Naive thymus-derived CD4-positive, alpha-beta T cell (primary cell): ENCODE measurements at regions not wholly inside any gene's neighbourhood (a gene's known extent, or its start where the extent isn't known, plus 50 kb on each side); places are given as distances from the start of the nearest gene placed in this dataset.
A peak's percentile ranks its signal among the peaks of the same experiment; 100 is the strongest.

Experiments
- ATAC-seq: fragments of 150-1000 bp; cut with Tn5 transposase; 2 replicates; pipeline ENCODE4 v1.10.0; 2021; ENCODE audit warnings: mild to moderate bottlenecking, moderate library complexity
- CTCF ChIA-PET: fragments of 350-600 bp; sonication (Branson Sonifier 250); formaldehyde crosslinking; loops from one replicate; lab custom pipeline; 2021; ENCODE audit warnings: antibody characterized with exemption; lab: Charles Lee
- POLR2A ChIA-PET: fragments of 350-600 bp; sonication (Branson Sonifier 250); formaldehyde crosslinking; loops from one replicate; lab custom pipeline; 2021; ENCODE audit warnings: antibody characterized with exemption, inconsistent platforms; lab: Charles Lee
- DNase-seq, 9 donors: peaks; one replicate each; pipeline versions ENCODE4 v3.0.0 to v3.0.0-alpha.2; 2020 to 2022; ENCODE audit warnings: mixed read lengths in 1 of 9
- H3K27ac ChIP-seq: one replicate; pipeline ENCODE4 v1.7.0; 2013; ENCODE audit warnings: mild to moderate bottlenecking, low read depth, low read length, moderate library complexity
- H3K27me3 ChIP-seq, 2 donors: one replicate each; pipeline ENCODE4 v1.7.0; 2013; ENCODE audit warnings: low read length in 2 of 2, mild to moderate bottlenecking in 2 of 2, moderate library complexity in 2 of 2; ENCODE audit not compliant: control insufficient read depth in 2 of 2, insufficient read depth in 2 of 2
- H3K36me3 ChIP-seq, 3 experiments: 1 replicate in 2 of 3; 2 replicates in 1 of 3; pipeline ENCODE4 v1.7.0; 2013; ENCODE audit warnings: low read length in 3 of 3, mild to moderate bottlenecking in 3 of 3, moderate library complexity in 1 of 3; ENCODE audit not compliant: insufficient read depth in 3 of 3, control insufficient read depth in 2 of 3
- H3K4me1 ChIP-seq, 2 donors: one replicate each; pipeline ENCODE4 v1.7.0; 2013; ENCODE audit warnings: low read length in 2 of 2, mild to moderate bottlenecking in 2 of 2, moderate library complexity in 1 of 2; ENCODE audit not compliant: control insufficient read depth in 2 of 2, insufficient read depth in 2 of 2
- H3K4me3 ChIP-seq: 2 replicates; pipeline ENCODE4 v1.7.0; 2013; ENCODE audit warnings: mild to moderate bottlenecking, low read length
- H3K9me3 ChIP-seq, 3 experiments: 1 replicate in 2 of 3; 2 replicates in 1 of 3; pipeline ENCODE4 v1.7.0; 2013; ENCODE audit warnings: low read length in 3 of 3; ENCODE audit not compliant: control insufficient read depth in 2 of 3
- H3K27ac Mint-ChIP-seq, 9 donors: one replicate each; pipeline ENCODE4 v1.8.0; 2020 to 2022; ENCODE audit warnings: mixed read lengths in 9 of 9, mild to moderate bottlenecking in 8 of 9, moderate library complexity in 5 of 9, inconsistent platforms in 2 of 9
- H3K27me3 Mint-ChIP-seq, 5 donors: one replicate each; pipeline ENCODE4 v1.8.0; 2021 to 2022; ENCODE audit warnings: mixed read lengths in 5 of 5, mild to moderate bottlenecking in 1 of 5
- H3K36me3 Mint-ChIP-seq, 5 donors: one replicate each; pipeline ENCODE4 v1.8.0; 2020 to 2022; ENCODE audit warnings: mixed read lengths in 5 of 5, mild to moderate bottlenecking in 3 of 5, inconsistent platforms in 1 of 5
- H3K4me1 Mint-ChIP-seq, 7 donors: one replicate each; pipeline ENCODE4 v1.8.0; 2020 to 2022; ENCODE audit warnings: mixed read lengths in 7 of 7, mild to moderate bottlenecking in 3 of 7, inconsistent platforms in 1 of 7
- H3K4me3 Mint-ChIP-seq, 10 donors: one replicate each; pipeline ENCODE4 v1.8.0; 2020 to 2022; ENCODE audit warnings: mild to moderate bottlenecking in 10 of 10, mixed read lengths in 10 of 10, moderate library complexity in 6 of 10, inconsistent platforms in 2 of 10
- H3K9me3 Mint-ChIP-seq, 11 donors: one replicate each; pipeline ENCODE4 v1.8.0; 2020 to 2022; ENCODE audit warnings: mixed read lengths in 11 of 11, mild to moderate bottlenecking in 4 of 11, inconsistent platforms in 1 of 11, moderate library complexity in 1 of 11
- intact Hi-C, 2 donors: fragments of 100-400 bp; cut with micrococcal nuclease; formaldehyde crosslinking; loops; one replicate each; pipeline ENCODE4 v1.15.1; 2023

- Histone ChIP-seq H3K9me3 (no peaks in the 10 kb centered on the region), H3K4me3 (no peak overlapping the region), H3K36me3 (no peaks in the 10 kb centered on the region), H3K4me1 (no peaks in the 10 kb centered on the region), H3K27me3 (no peaks in the 10 kb centered on the region), H3K27ac (no peak overlapping the region)
- DNase-seq (no peak), ATAC-seq (no peak)
- Mint-ChIP-seq H3K4me3 (no peak overlapping the region), H3K27me3 (peaks cover 0 to 6% (median 0%) of the 10 kb centered on the region in 5 donors), H3K36me3 (no peaks in the 10 kb centered on the region), H3K27ac (no peak overlapping the region), H3K4me1 (peaks cover 0 to 2% (median 0%) of the 10 kb centered on the region in 7 donors), H3K9me3 (peaks cover 0 to 2% (median 0%) of the 10 kb centered on the region in 11 donors)
- intact Hi-C loops = no loop called here
- ChIA-PET POLR2A (no interaction called here), CTCF (no interaction called here)
Measured at GRCh38 chr3:72112435-72112834, 327.5 kb upstream of the PROK2 start.

GRCh38 chr3:72111265-72112205 lies 326.6 kb upstream of the PROK2 start:
- H3K4me3 ChIP-seq = no peak overlapping the region
- Mint-ChIP-seq H3K4me3 (no peak overlapping the region), H3K9me3 (peaks cover 0 to 2% (median 0%) of the 10 kb centered on the region in 11 donors), H3K36me3 (no peaks in the 10 kb centered on the region), H3K27ac (no peak overlapping the region), H3K27me3 (peaks cover 0 to 6% (median 0%) of the 10 kb centered on the region in 5 donors), H3K4me1 (peaks cover 0 to 2% (median 0%) of the 10 kb centered on the region in 7 donors)
- H3K27me3 ChIP-seq = no peaks in the 10 kb centered on the region
- DNase-seq = no peak
- intact Hi-C loops = no loop called here
- no peaks in the 10 kb centered on the region for H3K9me3 ChIP-seq
- no peak overlapping the region for H3K27ac ChIP-seq
- CTCF ChIA-PET = no interaction called here
- POLR2A ChIA-PET = interaction anchor here (0.6 kb wide), 1 partner anchor 67 kb away, joined by 3 read pairs; no protein-coding TSS in a partner anchor
- no peaks in the 10 kb centered on the region for H3K36me3 ChIP-seq
- H3K4me1 ChIP-seq = no peaks in the 10 kb centered on the region
- no peak for ATAC-seq

DNA sequence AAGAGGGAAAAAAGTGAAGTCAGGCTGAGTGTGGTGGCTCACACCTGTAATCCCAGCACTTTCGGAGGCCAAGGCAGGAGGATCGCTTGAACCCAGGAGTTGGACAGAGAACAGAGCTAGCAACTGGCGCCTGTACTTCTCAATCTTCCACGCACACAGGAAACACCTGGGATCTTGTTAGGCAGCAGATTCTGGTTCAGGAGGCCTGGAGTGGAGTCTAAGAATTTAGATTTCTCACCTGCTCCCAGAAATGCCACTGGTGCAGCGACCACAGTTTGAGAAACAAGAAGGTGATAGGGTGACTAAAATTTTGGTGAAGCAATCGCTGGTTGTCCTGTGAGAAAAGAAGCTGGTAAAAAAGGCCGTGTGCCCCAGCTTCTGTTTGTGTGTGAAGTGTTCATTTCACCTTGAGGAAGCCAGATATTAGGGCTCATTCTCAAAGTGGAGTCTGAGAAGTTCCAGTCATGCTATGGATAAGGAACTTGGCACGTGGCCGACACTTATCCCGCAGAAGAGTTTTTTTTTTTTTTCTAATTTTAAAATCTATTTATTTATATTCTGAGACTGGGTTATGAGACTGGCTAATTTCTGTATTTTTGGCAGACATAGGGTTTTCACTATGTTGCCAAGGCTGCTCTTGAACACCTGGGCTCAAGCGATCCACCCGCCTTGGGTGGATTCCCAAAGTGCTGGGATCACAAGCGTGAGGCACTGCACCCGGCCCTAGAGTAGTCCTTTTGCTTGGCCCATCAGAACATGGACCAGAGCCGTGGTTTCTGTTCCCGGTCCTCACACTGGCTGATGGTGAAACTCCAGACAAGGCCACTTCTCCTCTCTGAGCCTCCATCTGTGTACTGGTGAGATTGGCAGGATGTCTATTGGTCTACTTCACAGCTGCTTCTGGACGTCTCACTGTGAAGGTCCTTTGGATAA lies 324.6 kb upstream of the PROK2 start:
- Mint-ChIP-seq H3K9me3 (peaks cover 0 to 2% (median 0%) of the 10 kb centered on the region in 11 donors), H3K36me3 (no peaks in the 10 kb centered on the region), H3K27ac (peak overlapping the region in 1 of 9 donors; percentile 63), H3K4me1 (peaks cover 0 to 2% (median 0%) of the 10 kb centered on the region in 7 donors), H3K4me3 (no peak overlapping the region), H3K27me3 (peaks cover 0 to 6% (median 0%) of the 10 kb centered on the region in 5 donors)
- no peak overlapping the region for H3K4me3 ChIP-seq
- DNase-seq = no peak
- ChIA-PET CTCF (no interaction called here), POLR2A (no interaction called here)
- H3K4me1 ChIP-seq = no peaks in the 10 kb centered on the region
- H3K36me3 ChIP-seq = no peaks in the 10 kb centered on the region
- no peak overlapping the region for H3K27ac ChIP-seq
- no peaks in the 10 kb centered on the region for H3K9me3 ChIP-seq
- no peaks in the 10 kb centered on the region for H3K27me3 ChIP-seq
- ATAC-seq = peak; percentile 42
- intact Hi-C loops = no loop called here

GRCh38 chr3:72105306-72105705 lies 320.4 kb upstream of the PROK2 start:
- Mint-ChIP-seq H3K27me3 (peaks cover 0 to 7% (median 0%) of the 10 kb centered on the region in 5 donors), H3K9me3 (no peaks in the 10 kb centered on the region), H3K27ac (no peak overlapping the region), H3K36me3 (no peaks in the 10 kb centered on the region), H3K4me3 (no peak overlapping the region), H3K4me1 (peaks cover 14 to 23% (median 15%) of the 10 kb centered on the region in 7 donors)
- H3K9me3 ChIP-seq = no peaks in the 10 kb centered on the region
- DNase-seq (no peak), ATAC-seq (no peak)
- intact Hi-C loops = no loop called here
- CTCF ChIA-PET = no interaction called here
- H3K27me3 ChIP-seq = peaks cover 0 to 3% of the 10 kb centered on the region in 2 donors
- POLR2A ChIA-PET = no interaction called here
- H3K4me1 ChIP-seq = peaks cover 2 to 14% of the 10 kb centered on the region in 2 donors
- no peaks in the 10 kb centered on the region for H3K36me3 ChIP-seq
- H3K27ac ChIP-seq = no peak overlapping the region
- no peak overlapping the region for H3K4me3 ChIP-seq

DNA sequence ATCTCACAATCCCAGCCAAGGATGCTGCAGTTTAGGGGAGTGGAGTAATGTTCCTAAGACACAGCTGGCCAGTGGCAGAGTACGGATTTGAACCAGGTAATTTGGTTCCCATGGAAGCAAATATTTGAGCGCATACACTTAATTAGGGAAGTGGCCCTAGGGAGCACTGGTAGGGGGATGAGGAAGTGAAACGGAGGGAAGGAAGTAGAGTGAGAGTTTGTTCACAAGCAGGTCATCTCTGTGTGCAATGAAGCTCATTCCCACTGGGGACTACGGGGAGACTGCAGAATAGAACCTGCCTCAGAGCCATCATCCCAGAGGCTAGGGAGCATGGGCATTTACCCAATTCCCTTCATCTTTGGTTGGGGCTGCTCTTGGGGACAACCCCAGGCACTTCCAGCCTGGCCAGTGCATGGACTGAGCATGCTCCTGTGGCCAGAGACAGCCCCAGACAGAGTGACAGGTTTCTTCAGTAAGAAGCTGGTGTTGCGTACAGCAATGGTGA lies 317.2 kb upstream of the PROK2 start:
- H3K27ac ChIP-seq = no peak overlapping the region
- CTCF ChIA-PET = no interaction called here
- intact Hi-C loops = loop anchor here in 1 of 2 donors (5.0 kb wide), 2 partner anchors 115 to 720 kb away; no protein-coding TSS in a partner anchor

DNA sequence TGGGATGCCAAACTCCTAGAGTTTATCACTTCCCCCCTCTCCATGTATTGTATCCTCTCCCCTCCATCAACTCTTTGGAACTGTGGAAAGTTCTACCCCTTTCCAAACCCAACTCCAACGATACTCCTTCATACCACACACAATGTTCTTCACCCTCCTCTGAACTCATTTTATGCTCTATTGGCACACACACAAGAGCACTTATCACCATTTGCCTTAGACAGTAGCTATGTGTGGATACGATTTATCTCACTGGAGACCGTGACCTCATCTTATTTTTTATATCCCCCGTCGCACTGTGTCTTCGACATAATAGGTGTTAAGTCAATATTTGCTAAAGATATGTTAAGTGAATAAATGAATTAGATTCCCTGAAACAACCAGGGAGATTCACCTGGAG lies 316.5 kb upstream of the PROK2 start:
- H3K36me3 Mint-ChIP-seq = peaks cover 0 to 1% (median 0%) of the 10 kb centered on the region in 5 donors
- intact Hi-C loops = loop anchor here (2.0 to 5.0 kb wide), 6 partner anchors 37 to 747 kb away; partner anchors contain the start of genes RYBP (in 2 of the 2) and SHQ1 (in 1 of the 2)
- H3K4me3 ChIP-seq = peak overlapping the region; percentile 56
- CTCF ChIA-PET = no interaction called here
- H3K27ac Mint-ChIP-seq = peak overlapping the region in 8 of 9 donors; percentile 22 to 96 (median 82)
- peaks cover 0 to 3% of the 10 kb centered on the region in 2 donors for H3K27me3 ChIP-seq
- peaks cover 24 to 35% (median 26%) of the 10 kb centered on the region in 7 donors for H3K4me1 Mint-ChIP-seq
- H3K4me1 ChIP-seq = peaks cover 3 to 19% of the 10 kb centered on the region in 2 donors
- H3K9me3 Mint-ChIP-seq = no peaks in the 10 kb centered on the region
- POLR2A ChIA-PET = no interaction called here
- peak overlapping the region; percentile 35 to 88 (median 83) for H3K4me3 Mint-ChIP-seq
- no peaks in the 10 kb centered on the region for H3K36me3 ChIP-seq
- H3K27ac ChIP-seq = no peak overlapping the region
- no peaks in the 10 kb centered on the region for H3K9me3 ChIP-seq
- ATAC-seq (no peak), DNase-seq (no peak)
- H3K27me3 Mint-ChIP-seq = peaks cover 0 to 7% (median 0%) of the 10 kb centered on the region in 5 donors

More for the DNA sequence above, 317.2 kb upstream of the PROK2 start:
- Histone ChIP-seq H3K9me3 (no peaks in the 10 kb centered on the region), H3K4me1 (peaks cover 3 to 19% of the 10 kb centered on the region in 2 donors), H3K27me3 (peaks cover 0 to 3% of the 10 kb centered on the region in 2 donors), H3K4me3 (no peak overlapping the region), H3K36me3 (no peaks in the 10 kb centered on the region)
- Mint-ChIP-seq H3K4me1 (peaks cover 24 to 35% (median 26%) of the 10 kb centered on the region in 7 donors), H3K36me3 (no peaks in the 10 kb centered on the region), H3K27ac (peak overlapping the region in 5 of 9 donors; percentile 12 to 72 (median 41)), H3K9me3 (no peaks in the 10 kb centered on the region), H3K4me3 (no peak overlapping the region), H3K27me3 (peaks cover 0 to 7% (median 0%) of the 10 kb centered on the region in 5 donors)
- POLR2A ChIA-PET = no interaction called here
- peak; percentile 44 for ATAC-seq
- peak in 1 of 9 donors; percentile 13 for DNase-seq
